Non-pigmented ciliary epithelial cell (primary cell): ENCODE measurements at regions not wholly inside any gene's neighbourhood (a gene's known extent, or its start where the extent isn't known, plus 50 kb on each side); places are given as distances from the start of the nearest gene placed in this dataset.
"Not testable (repeated sequence)": the region's sequence is repeated elsewhere in the genome, so short reads cannot be mapped to it uniquely, and the experiment has no call there.

Experiments
- DNase-seq: peaks from one replicate; pipeline ENCODE4 v3.0.0-alpha.2; 2010; ENCODE audit warnings: low read depth

DNA sequence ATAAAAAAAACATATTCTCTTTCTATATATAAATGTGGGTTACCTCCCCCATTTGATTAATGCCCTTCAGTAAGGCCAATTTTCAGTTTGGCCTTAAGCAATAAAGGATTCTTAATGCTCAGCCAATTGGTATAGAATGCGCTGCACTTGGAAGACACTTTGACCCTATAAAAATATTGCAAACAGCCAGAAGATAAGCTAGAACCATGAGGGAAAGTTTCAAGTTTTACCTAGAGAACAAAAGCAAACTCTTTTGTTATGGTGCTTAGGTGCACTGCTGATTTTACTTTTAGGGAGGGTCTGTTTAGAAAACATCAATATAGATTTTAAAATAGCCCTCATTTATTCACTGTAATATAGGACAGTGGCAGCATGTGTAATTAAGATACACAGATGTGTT lies 251.6 kb upstream of the SLC16A7 start:
- DNase-seq = no peak

DNA sequence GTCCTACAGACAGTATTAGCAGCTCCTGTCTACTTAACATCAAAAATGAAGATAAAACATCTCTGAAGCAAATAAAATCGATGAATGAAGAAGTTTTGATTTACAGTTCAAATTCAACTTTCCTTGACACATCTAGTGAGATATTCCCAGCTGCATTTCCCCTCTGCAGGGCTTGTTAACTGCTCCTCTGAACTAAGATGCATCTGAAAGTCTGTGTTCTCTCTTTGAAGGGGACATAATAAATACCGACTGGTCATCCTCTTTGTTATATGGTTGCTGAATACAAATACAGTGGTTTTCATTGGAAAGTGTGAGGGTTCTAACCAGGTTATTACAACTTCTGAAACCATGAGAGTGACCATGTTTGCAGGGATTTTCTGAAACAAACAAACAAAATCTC lies 266.4 kb upstream of the SLC16A7 start:
- no peak for DNase-seq

DNA sequence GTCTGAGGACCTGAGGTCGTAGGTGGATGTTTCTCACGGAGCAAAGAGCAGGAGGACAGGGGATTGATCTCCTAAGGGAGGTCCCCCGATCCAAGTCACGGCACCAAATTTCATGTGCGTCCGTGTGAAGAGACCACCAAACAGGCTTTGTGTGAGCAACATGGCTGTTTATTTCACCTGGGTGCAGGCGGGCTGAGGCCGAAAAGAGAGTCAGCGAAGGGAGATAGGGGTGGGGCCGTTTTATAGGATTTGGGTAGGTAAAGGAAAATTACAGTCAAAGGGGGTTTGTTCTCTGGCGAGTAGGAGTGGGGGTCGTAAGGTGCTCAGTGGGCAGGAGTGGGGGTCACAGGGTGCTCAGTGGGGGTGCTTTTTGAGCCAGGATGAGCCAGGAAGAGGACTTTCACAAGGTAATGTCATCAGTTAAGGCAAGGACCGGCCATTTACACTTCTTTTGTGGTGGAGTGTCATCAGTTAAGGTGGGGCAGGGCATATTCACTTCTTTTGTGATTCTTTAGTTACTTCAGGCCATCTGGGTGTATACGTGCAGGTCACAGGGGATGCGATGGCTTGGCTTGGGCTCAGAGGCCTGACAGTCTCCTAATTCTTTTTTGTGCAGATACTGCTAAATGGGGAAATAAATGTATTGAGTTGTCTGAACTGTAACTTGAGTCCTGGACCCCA lies 267.3 kb upstream of the SLC16A7 start:
- not testable (repeated sequence) for DNase-seq

DNA sequence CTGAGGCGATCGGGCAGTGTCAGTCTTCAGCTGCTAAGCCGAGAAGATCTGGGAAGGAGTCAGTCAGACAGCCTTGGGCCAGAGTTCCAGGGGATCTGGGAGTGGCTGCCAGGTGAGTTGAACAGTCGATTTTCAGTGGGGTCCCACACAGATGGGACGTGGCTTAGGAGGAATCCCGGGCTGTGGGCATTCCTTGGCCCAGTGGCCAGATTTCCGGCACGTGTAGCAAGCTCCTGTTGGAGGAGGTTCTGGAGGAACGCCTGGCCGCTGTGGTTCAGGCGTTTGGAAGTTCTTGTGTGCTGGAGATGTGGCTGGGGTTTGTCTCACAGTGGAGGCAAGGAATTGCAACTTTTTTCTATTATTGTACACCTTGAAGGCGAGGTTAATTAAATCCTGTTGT lies 269.4 kb upstream of the SLC16A7 start:
- DNase-seq = not testable (repeated sequence)

DNA sequence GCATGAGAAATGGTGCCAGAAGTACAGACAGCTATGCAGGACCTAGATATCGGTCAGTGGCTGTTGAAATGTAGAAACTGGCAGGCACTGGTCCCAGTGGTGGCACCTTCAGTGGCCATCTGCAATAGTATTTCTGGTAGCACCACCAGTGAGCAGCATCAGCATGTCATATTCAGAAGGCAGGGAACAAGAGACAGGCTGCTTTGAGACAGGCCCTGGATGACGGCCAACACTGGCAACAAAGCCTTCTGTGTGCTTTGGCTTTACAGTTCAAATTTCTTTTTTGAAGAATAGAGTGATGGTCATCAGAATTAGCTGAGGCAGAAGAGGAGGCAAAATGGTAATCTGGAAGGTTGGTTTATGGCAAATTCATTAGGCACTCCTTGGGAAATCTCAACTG lies 273.4 kb upstream of the SLC16A7 start:
- no peak for DNase-seq

DNA sequence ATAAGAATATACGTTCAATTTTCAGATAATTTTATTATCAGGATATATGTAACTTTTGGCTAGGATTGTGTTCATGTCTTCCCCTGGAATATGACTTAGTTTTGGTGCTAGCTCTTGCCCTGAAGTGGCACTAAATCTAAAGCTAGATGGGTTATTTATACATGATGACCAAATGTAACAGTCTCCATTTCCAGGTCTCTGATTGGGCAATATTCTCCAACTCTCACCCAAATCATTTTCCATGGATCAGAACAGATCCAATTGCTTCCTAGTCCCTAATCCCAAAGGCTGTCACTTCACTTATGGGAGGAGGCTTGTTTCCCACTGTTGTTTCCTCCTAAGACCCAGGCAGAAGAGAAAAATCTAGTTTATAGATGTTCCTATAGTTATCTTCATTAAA lies 274.6 kb upstream of the SLC16A7 start:
- no peak for DNase-seq

DNA sequence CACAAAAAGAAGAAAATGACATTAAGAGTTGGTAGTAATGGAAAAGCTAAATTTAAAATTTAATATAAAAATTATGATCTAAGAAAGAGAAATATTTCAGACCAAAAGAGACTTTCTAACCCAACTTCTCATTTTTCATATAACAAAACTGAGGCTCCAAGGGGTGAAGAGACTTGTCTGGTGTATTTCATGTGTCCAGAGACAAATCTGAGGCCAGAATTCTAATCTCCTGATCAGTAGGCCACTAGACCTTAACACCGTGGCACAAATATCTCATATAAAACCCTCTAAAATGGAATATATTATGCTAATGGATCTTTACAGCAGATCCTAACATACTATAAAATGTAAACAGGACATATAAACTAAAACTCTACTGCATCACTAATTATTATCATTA lies 275.7 kb upstream of the SLC16A7 start:
- no peak for DNase-seq

DNA sequence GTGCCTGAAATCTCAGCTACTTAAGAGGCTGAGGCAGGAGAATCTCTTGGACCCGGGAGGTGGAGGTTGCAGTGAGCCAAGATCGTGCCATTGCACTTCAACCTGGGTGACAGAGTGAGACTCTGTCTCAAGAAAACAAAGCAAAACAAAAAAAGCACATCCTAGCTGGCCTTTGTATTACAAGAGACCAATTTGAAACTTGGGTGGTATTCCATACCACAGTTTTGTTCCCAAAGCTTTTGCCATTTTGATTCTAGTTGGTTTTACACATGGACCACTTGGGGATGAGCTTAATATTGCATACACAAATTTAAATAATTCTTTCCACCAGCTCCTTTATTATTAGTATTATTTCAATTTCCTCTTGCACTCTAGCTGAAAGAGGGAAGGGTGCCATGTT lies 276.9 kb upstream of the SLC16A7 start:
- DNase-seq = no peak

DNA sequence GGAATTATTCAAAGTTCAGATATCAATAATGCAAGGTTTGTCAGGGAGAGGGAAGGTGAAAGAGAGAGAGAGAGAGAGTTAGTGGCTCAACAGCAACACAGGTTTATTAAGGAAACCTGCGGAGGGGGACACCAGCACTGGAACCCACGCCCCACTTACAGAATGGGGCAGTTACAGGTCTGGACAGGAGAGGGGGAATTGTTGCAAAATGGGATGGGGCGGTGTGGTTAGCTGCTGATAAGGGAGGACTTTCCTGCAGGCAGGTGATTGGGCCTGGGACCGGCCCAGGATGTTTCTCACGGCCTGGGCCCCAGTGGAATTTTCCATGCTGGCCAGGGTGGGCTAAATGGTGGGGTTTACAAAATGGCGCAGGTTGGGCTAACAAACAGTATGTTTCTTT lies 278.2 kb upstream of the SLC16A7 start:
- DNase-seq = no peak

DNA sequence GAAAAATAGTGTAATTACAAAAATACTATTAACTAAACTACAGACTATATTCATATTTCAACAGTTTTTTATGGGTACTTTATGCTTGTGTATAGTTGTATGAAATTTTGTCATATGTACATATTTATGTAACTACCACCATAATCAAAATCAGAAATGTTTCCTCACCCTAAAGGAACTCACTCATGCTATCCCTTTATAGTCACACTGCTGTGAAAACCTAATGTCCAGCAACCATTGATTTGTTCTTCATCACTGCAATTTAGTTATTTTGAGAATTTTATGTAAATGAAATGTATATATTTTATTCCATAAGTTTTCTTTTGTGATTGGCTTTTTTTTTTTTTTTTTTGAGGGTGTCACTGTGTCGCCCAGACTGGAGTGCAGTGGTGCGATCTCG lies 278.9 kb upstream of the SLC16A7 start:
- DNase-seq = no peak

DNA sequence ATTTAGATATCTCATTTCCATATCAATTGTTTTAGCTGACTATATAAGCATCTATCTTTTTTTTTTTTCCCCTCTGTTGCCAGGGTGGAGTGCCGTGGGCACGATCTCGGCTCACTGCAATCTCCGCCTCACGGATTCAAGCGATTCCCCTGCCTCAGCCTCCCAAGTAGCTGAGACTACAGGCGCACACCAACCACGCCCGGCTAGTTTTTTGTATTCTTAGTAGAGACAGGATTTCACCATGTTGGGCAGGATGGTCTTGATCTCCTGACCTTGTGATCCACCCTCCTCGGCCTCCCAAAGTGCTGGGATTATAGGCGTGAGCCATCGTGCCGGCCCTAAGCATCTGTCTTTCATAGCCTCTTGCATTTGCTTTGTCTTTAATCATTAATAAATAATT lies 279.5 kb upstream of the SLC16A7 start:
- DNase-seq = not testable (repeated sequence)

DNA sequence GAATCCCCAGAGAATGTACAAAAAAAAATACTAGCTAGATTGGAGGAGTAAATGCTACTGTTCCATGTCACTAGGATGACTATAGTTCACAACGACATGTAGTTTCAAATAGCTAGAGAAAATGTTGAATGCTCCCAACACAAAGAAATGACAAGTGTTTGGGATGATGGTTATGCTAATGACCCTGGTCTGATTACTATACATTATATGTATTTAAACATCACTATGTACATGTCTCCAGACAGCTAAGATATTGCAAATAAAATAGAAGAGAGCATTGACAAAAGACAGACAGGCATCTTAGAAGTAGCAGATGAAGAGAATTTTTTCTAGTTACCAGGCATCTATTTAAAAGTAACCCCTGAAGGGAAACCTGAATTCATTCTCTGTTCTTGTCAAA lies 281.6 kb upstream of the SLC16A7 start:
- no peak for DNase-seq

DNA sequence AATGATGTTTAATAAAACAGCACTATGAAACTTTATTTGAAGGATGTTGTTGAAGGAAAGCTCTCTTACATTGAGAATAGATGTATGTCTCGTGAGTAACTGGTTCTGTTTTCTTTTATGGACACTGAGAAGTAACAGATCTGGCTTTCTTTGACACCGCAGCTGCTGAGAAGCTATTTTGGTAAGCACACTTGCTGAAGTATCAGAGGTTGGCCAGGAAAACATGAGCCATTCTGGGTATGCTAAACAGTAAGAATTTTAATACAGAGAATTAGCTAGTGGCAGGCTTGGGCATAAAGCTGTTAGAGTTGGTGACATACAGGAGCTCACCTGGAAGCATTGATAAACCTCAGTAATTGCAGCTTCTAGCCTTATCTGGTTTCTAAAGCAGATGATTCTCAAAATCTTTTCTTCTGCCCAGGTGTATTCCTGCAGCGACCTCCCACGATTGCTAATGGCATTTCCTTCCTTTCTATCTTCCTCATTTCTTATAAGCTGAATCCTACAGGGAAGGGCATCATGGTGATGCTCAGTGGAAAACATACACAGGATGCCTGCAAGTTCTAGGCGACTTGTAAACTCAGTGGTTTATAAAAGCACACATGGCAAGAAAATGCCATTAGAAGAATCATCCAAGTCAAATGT lies 291.6 kb upstream of the SLC16A7 start:
- no peak for DNase-seq

DNA sequence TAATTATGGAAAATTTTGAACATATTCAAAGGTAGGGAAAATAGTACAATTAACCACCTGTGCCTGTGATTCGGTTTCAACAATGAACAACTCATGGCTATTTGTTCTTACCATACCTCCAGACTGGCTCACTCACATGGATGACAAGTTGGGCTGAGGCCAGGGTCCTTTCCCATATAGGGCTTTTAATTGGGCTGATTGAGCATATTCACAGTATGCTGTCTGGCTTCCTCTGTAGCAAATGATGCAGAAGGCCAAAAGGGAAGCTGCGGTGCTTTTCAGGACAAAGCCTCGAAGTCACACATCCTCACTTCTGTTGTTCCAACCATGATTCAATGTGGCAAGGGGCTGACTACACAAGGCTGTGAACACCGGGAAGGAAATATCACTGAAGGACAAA lies 297.5 kb upstream of the SLC16A7 start:
- DNase-seq = no peak

DNA sequence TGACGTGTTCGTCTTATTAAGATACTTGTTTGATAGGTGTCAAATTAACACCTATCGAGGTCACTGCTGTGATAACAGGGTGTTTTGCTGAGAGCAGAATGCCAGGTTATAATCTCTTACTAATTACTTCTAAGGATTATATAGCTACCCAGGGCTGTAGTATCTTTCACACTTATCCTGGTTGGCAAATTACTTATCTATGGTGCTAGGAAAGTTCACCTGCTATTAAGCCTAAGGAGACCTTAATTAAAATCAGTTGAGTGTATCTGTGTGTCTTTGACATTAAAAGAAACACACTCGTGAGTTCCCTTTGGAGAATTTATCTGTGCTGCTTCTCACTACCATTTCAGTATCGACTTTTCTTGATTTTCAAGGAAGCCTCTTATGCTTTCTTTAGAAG lies 301.6 kb upstream of the SLC16A7 start:
- no peak for DNase-seq

DNA sequence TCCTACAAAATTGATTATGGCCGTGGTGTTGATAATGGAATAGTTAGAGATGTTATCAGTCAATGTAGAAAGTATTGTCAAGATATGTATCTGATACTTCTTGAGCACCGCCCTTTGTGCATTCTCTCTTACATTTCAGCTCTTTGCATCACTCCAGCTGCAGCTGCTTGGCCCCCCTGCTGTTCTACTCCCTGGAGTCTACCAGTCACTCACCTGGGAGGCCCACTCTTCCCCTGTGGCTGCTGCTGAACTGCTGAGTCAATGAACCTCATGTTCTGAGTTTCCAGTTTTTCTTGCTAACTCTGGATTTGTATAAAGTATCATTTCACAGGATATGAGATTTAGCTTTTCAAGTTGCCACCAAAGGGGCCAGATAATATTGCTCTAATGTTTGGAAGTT lies 312.8 kb upstream of the SLC16A7 start:
- no peak for DNase-seq

DNA sequence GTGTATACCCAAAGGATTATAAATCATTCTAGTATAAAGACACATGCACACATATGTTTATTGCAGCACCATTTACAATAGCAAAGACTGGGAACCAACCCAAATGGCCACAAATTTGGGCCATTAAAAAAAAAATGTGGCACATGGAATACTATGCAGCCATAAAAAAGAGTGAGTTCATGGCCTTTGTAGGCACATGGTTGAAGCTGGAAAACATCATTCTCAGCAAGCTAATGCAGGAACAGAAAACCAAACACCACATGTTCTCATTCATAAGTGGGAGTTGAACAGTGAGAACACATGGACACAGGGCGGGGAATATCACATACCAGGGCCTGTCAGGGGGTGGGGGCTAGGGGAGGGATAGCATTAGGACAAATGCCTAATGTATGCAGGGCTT lies 322.3 kb upstream of the SLC16A7 start:
- DNase-seq = not testable (repeated sequence)

DNA sequence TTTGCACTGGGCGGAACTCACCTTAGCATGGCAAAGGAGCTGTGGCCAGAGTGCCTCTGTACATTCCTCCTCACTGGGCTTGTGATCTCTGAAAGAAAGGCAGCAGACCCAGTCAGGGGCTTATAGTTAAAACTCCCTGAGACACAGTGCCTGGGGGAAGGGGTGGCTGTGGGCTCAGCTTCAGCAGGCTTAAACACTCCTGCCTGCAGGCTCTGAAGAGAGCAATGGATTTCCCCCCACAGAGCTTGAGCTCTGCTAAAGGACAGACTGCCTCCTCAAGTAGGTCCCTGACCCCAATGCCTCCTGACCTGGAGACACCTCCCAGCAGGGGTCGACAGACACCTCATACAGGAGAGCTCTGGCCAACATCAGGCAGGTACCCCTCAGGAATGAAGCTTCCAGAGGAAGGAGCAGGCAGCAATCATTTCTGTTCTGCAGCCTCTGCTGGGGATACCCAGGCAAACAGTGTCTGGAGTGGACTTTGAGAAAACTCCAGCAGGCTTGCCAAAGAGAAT lies 327.5 kb upstream of the SLC16A7 start:
- DNase-seq = no peak

DNA sequence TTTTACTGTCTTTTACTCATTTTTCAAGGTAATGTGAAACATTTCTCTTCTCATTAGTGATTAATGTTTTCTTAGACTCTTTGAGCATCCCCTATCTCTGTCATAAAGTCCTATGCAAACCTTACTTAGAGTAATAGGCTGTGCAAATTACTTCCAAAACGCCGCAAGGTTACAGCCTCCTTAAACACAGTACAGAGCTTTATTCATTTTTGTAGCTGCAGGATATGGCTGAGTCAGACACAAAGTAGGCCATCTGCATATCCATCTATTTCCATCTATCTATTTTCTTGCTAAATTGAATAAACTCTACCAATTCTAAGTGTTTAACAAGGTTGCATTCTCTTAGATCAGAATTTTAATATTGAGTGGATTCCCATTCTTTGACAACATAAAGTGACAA lies 335.6 kb upstream of the SLC16A7 start:
- no peak for DNase-seq

DNA sequence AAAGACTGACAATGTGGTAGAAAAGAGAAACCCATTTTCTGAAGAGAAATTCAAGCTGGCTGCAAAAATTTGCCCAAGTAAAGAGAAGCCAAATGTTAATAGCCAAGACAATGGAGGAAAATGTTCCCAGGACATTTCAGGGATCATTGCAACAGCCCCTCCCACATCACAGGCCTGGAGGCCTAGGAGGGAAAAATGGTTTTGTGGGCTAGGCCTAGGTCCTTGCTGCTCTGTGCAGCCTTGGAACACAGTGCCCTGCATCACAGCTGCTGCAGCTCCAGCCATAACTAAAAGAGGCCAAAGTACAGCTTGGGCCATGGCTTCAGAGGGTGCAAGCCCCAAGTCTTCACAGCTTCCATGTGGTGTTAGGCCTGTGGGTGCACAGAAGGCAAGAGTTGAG lies 332.4 kb upstream of the LRIG3 start:
- no peak for DNase-seq

DNA sequence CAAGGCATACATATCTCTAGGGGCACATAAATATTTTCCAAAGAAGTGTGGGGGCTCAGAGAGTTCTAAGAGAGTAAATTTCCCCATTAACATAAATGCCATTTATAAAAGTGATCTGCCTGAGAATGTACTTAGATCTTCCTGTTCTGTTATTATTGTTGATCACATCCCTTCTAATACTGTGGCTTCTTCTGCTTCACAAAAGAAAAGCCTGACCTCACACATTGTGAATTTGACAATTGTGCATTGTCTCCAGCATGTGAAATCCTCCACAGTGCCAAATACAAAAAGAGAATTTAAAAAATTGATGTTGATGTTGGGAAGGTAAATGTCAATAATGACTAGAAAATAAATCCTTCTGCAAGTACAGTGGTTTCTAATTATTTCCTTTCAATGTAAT lies 330.5 kb upstream of the LRIG3 start:
- DNase-seq = no peak

DNA sequence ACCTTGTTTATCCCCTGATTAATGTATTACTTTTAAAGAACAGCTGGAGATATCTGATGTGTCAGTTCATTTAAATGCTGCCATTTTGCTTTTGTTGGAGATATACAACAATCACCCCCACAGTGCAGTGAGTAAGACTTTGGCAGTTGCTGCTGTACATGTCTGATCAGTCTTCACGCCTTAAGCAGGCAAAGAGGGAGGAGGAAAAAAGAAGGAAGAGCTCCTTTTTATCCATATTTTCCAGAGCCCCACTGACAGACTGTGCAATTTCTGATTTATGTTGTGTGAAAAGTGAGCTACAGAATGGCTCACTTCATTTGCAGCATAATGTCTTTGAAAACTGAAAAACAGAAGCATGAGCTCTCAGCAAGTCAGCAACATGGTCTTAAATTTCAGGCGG lies 319.7 kb upstream of the LRIG3 start:
- DNase-seq = no peak

DNA sequence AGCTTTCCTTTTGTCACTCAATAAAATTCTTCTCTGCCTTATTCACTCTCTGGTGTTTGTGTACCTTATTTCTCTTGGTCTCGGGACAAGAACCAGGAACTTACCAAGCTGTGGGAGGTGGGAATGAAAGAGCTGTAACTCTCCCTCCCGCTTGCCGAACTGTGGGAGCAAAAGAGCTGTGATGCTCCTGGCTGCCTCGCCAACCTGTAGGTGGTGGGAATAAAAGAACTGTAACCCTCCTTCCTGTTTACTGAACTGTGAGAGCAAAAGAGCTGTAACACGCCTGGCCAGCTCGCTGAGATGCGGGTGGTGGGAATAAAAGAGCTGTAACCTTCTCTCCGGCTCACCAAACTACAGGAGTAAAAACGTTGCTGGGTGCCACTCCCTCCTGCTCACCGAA lies 314.1 kb upstream of the LRIG3 start:
- DNase-seq = no peak

DNA sequence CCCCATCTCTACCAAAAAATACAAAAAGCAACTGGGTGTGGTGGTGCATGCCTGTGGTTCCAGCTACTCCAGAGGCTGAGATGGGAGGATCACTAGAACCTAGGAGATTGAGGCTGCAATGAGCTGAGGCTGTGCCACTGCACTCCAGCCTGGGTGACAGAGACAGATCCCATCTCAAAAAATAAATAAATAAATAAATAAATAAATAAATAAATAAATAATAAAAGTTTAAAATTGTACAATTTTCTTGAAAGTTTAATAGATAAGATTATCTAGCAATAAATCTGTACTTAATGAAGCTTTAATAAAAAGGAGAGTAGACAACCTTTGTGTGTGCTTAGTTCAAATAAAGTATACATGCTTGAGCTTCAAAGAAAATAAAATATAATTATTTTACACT lies 310.0 kb upstream of the LRIG3 start:
- no peak for DNase-seq
